Testis (tissue), 2 donors: ENCODE measurements at regions not wholly inside any gene's neighbourhood (a gene's known extent, or its start where the extent isn't known, plus 50 kb on each side); places are given as distances from the start of the nearest gene placed in this dataset.

Source experiments
- CTCF ChIP-seq, 3 experiments: fragments of 450-650 bp in 2 of 3; fragments of 200-600 bp in 1 of 3; sonication (generic) in 1 of 3; IDR thresholded peaks; one replicate each; pipeline ENCODE4 v1.5.1; 2016 to 2019; ENCODE audit warnings: antibody characterized with exemption in 3 of 3, mild to moderate bottlenecking in 2 of 3, moderate library complexity in 1 of 3
- POLR2A ChIP-seq: fragments of 450-650 bp; IDR thresholded peaks from one replicate; pipeline ENCODE4 v1.6.1; 2017; ENCODE audit warnings: antibody characterized with exemption, mild to moderate bottlenecking, moderate library complexity

GRCh38 chr18:6590326-6590725 lies 139.2 kb upstream of the ARHGAP28 start:
- TF ChIP-seq CTCF (IDR thresholded peaks at IDR 0.05), result no peak
- no peak for TF ChIP-seq POLR2A
